HG02642 (cell line): ENCODE measurements at regions not wholly inside any gene's neighbourhood (a gene's known extent, or its start where the extent isn't known, plus 50 kb on each side); places are given as distances from the start of the nearest gene placed in this dataset.
"Not testable (repeated sequence)": the region's sequence is repeated elsewhere in the genome, so short reads cannot be mapped to it uniquely, and the experiment has no call there.

Experiments
- ATAC-seq: cut with Tn5 transposase; IDR thresholded peaks from one replicate; pipeline ENCODE4 v1.9.1; 2021; ENCODE audit warnings: mild to moderate bottlenecking; ENCODE audit not compliant: unreplicated experiment, poor library complexity

- ATAC-seq: not testable (repeated sequence)
Observed at GRCh38 chr7:76852787-76853584, 179.2 kb downstream of the SPDYE17 start.

DNA sequence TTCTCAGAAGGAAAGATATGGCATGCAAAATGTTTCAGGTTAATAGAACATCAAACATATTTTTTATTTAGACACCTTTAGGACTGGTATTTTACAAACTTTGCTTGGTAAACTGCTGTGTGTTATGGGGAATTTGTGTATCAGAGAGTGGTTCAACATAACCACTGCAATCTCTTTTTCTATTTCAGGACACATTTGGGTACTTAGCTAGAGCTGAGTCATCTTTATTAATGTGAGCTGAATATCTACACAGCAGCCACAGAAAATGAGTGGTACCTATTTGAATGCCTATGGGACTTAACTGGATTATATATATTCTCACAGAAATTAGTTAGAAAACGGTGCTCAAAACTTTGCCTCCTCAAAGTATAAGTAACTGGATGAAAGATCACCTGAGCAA lies 179.8 kb downstream of the SPDYE17 start:
- not testable (repeated sequence) for ATAC-seq

- ATAC-seq: not testable (repeated sequence)
Observed at GRCh38 chr7:76851617-76852016, 180.5 kb downstream of the SPDYE17 start.

DNA sequence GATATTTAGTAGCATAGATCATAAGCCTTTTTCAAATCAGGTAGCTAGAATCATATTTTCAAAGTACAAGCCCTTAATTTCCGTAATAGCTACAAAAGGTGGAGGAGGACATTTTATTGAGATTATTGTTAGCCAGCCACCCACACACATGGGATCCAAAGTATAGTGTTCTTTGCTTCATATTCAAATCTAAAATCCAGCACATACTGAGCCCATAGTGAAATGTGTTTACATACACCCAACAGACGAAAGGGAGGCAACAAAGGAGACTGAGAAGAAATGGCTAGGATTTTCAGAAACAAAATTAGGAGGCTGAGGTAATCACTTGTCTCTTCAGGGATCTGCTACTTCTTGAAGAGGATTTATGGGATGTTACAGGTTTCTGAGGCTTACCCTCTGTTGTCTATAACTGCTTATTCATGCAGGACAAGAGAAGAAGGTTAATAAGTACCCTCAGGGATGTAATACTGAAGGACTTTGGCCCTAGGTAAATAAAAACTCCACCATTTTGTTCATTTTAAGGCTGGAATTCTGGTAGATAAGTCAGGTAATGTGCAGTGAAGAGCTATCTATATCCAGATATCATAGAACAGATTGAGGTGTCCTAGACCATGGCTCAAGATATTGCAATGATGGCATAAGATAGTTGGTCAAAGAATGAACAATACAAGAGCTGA lies 182.1 kb downstream of the SPDYE17 start:
- ATAC-seq: not testable (repeated sequence)

- ATAC-seq: not testable (repeated sequence)
Observed at GRCh38 chr7:76839879-76840278, 192.3 kb downstream of the SPDYE17 start.

- ATAC-seq: not testable (repeated sequence)
Observed at GRCh38 chr7:76839214-76839613, 192.9 kb downstream of the SPDYE17 start.

- not testable (repeated sequence) for ATAC-seq
Observed at GRCh38 chr7:76838357-76838756, 193.8 kb downstream of the SPDYE17 start.

DNA sequence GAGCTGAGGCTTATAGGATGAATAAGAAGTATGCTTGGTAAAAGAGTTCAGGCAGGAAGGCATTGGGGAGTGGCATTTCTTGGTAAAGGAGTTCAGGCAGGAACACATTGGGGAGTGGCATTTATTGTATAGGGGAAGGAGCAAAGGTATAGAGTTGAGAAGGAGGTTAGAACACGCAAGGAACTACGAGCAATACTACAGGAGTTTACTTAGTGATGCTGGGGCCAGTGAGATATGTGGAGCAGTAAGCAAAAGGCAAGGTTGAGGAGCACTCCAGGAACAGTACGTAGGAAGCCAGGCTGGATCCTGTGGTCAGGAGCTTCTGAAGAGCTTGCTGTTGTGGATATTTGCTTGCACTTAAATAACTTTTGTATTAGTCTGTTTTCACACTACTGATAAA lies 202.2 kb upstream of the POMZP3 start:
- not testable (repeated sequence) for ATAC-seq

DNA sequence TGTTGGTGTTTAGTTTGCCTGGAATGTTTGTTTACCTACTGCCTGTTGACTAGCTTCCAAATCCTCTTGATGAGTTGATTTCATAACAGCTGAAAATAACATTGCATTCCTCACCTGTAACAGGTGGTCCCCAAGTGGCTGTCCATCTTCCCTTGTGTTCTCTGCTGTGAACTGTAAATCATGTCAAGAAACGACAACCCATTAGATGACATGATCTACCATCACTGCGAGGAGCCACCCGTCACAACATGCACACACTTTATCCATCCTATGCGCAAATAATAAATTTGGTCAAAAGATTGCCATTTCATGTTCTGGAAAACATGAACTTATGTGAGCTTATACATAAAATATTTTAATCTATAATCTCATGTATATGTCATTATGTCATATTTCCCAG lies 199.1 kb upstream of the POMZP3 start:
- ATAC-seq: not testable (repeated sequence)

- not testable (repeated sequence) for ATAC-seq
Observed at GRCh38 chr7:76809856-76810255, 182.8 kb upstream of the POMZP3 start.

DNA sequence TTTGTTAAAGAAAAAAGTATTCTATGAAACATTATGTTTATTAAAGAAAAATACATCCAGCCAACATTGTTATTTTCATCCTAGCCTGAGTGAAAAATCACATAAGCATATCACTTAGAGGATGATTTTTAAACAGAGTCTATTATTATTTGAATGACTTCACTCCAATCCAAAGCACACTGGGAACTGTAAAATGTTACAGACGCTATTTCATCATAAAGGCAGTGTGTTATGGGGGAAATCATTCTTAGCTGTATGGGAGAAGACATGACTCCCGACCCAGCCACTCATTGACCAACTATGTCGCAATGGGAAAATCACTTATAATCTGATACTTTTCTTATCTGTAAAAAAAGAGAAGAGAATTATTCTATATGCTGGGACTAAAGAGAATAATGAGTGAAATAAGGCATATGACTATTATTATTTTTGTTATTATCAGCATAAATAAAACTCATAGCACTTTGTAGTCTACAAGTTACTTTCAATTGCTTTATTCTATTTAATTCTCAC lies 180.6 kb upstream of the POMZP3 start:
- not testable (repeated sequence) for ATAC-seq

DNA sequence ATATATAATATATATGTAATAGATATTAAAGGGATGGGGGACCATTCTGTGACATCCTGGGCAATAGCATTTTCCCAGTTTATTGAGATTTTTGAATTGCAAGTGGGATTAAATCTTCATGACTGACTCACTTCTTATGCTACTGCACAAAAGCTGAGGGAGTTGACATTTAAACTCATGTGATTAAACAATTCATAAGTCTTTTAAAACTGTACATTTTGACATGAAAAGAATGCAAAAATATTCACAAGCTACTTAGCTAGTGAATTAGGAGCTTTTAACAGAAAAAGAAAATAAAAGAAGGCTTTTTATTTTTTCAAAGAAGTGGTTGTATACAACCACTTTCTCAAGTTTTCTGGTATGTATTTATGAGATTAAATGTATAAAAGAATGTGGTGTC lies 179.4 kb upstream of the POMZP3 start:
- ATAC-seq: not testable (repeated sequence)

DNA sequence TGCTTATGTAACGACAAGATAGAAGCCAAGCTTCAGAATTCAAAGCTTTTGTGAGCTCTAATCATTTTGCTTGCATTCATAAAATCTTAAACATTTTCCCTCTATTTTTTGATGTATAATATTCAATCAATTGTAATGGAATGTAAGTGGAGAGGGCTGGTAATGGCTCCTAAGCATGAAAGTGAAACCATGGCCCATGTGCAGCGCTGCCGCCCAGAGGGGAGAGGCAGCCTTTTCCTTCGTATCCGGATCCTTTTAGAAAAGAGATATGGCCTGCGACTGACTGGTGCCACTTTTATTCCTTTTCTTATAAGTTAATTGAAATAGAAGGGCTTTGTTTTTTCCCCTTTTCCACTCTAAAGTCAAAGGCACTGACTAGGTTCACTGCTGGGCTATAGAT lies 178.9 kb upstream of the POMZP3 start:
- not testable (repeated sequence) for ATAC-seq

GRCh38 chr7:76805262-76805661 lies 178.2 kb upstream of the POMZP3 start:
- not testable (repeated sequence) for ATAC-seq

GRCh38 chr7:76797639-76798038 lies 170.6 kb upstream of the POMZP3 start:
- ATAC-seq: not testable (repeated sequence)

DNA sequence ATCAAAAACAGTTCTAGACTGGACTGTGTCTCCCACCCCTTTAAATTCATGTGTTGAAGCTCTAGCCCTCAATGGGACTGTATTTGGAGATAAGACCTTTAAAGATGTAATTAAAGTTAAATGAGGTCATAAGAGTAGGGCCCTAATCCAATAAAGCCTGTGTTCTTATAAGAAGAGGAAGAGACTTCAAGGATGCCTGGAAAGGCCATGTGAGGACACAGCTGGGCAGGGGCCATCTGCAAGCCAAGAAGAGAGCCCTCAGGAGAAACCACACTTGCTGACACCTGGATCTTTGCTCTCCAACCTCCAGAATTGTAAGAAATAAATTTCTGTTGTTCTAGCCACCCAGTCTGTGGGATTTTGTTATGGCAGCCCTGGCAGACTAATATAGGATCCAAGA lies 153.6 kb upstream of the POMZP3 start:
- not testable (repeated sequence) for ATAC-seq

GRCh38 chr7:76774279-76774678 lies 147.2 kb upstream of the POMZP3 start:
- not testable (repeated sequence) for ATAC-seq

- ATAC-seq: not testable (repeated sequence)
Observed at GRCh38 chr7:76771980-76772379, 144.9 kb upstream of the POMZP3 start.

DNA sequence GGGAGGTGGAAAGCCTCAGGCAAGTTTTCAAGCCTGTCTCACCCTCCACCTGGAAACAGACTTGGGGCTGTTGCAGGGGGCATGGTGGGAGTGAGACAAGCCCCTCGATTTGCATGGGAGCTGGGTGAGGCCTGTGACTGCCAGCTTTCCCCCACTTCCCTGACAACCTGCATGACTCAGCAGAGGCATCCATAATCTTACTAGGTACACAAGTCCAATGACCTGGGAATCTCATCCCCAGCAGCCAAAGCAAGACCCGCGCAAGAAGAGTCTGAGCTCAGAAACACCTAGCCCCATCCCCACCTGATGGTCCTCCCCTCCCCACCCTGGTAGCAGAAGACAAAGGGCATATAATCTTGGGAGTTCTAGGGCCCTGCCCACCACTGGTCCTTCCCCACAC lies 136.9 kb upstream of the POMZP3 start:
- not testable (repeated sequence) for ATAC-seq

- ATAC-seq: not testable (repeated sequence)
Observed at GRCh38 chr7:76760546-76761220, 133.6 kb upstream of the POMZP3 start.

DNA sequence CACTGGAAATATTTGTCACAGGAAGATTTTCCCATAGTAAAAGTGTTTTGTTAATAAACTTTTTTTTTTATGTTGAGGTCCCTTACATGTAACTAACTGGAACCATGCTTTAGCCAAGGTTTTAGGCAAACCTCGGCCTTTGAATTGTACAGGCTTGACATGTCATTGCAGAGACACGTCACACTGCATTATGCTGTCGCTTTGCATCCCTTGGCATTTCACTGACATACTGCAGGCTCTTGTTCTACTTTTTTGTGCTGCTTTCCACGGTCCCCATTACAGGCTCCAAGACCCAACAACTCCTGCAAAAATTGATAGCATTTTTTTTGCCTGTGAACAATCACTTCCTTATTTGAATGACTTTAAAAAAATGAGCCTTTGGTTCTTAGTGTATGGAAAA lies 112.5 kb upstream of the POMZP3 start:
- ATAC-seq: not testable (repeated sequence)
